ENCODE measurements at regions not wholly inside any gene's neighbourhood (a gene's known extent, or its start where the extent isn't known, plus 50 kb on each side); places are given as distances from the start of the nearest gene placed in this dataset.

DNA sequence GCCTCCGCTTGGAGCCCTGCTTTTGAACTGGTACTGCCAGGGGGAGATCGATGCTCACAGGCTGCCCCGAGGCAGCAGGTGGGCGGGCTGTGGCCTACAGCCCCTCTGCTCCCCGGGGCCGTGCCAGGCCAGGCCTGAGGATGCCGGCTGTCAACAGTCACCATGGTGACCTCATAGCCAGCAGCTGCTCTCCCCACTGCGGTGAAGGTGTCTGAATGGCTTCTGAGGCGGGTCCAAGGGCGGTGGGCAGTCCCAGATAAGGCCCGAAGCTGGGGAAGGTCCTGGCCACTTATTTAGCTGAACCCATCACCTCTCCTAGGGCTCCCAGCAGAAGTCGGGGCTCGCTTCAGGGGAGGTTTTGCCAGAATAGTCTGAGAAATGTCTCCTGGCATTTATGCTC, 179.3 kb downstream of the ARHGAP12 start:
- intact Hi-C loops (cut with DNase I) = no loop called here
- H3K4me1 ChIP-seq (ENCODE audit: control insufficient read depth in 2 of 3, insufficient read depth in 2 of 3, low read depth in 1 of 3, low read length in 3 of 3) = peaks cover 0 to 4% (median 0%) of the 10 kb centered on the region in 3 donors
- H3K9ac ChIP-seq (ENCODE audit: low read length in 3 of 3) = no peak overlapping the region
- TF ChIP-seq, protein P1, sequence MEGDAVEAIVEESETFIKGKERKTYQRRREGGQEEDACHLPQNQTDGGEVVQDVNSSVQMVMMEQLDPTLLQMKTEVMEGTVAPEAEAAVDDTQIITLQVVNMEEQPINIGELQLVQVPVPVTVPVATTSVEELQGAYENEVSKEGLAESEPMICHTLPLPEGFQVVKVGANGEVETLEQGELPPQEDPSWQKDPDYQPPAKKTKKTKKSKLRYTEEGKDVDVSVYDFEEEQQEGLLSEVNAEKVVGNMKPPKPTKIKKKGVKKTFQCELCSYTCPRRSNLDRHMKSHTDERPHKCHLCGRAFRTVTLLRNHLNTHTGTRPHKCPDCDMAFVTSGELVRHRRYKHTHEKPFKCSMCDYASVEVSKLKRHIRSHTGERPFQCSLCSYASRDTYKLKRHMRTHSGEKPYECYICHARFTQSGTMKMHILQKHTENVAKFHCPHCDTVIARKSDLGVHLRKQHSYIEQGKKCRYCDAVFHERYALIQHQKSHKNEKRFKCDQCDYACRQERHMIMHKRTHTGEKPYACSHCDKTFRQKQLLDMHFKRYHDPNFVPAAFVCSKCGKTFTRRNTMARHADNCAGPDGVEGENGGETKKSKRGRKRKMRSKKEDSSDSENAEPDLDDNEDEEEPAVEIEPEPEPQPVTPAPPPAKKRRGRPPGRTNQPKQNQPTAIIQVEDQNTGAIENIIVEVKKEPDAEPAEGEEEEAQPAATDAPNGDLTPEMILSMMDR (IDR thresholded peaks at IDR 0.05; ENCODE audit: borderline replicate concordance, extremely low read depth, insufficient read depth) = no peak
- DNase-seq (no peak), FAIRE-seq (no peak)
- no peak overlapping the region for H3K27ac ChIP-seq (ENCODE audit: low read depth in 2 of 2, low read length in 2 of 2)
- no peaks in the 10 kb centered on the region for H3K9me3 ChIP-seq (ENCODE audit: control insufficient read depth in 2 of 3, insufficient read depth in 1 of 3, low read length in 3 of 3)
- H3K36me3 ChIP-seq (ENCODE audit: control insufficient read depth in 2 of 3, insufficient read depth in 3 of 3, low read length in 3 of 3) = no peaks in the 10 kb centered on the region
- H3K4me3 ChIP-seq (ENCODE audit: low read length in 3 of 3) = no peak overlapping the region
- H3K27me3 ChIP-seq (ENCODE audit: control insufficient read depth, insufficient read depth, low read length) = no peaks in the 10 kb centered on the region

DNA sequence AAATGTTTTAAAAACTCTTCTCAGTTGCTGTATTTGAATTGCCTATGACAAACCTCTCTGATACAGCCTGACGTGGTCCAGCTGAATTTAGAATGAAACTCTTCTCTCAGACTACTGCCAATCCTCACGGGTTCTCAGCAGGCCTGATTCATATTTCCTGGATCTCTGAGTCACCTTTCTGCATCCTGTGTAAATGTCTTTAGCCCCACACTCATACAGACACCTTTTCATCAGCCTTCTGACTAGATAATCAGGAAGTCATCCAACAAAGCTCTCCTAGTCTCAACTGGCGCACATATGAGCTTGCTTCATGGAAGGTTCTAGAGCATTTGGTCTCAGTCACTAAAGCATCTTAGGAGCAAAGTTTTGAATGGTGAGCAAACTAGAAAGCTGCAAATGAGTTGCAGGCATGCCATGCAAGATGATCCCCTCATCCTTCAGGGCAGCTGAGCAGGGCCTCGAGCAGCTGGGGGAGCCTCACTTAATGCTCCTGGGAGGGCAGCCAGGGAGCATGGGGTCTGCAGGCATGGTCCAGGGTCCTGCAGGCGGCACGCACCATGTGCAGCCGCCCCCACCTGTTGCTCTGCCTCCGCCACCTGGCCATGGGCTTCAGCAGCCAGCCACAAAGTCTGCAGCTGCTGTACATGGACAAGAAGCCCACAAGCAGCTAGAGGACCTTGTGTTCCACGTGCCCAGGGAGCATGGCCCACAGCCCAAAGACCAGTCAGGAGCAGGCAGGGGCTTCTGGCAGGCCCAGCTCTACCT, 182.8 kb downstream of the ARHGAP12 start:
- H3K27me3 ChIP-seq (ENCODE audit: control insufficient read depth, insufficient read depth, low read length) = no peaks in the 10 kb centered on the region
- intact Hi-C loops (cut with DNase I) = no loop called here
- H3K4me1 ChIP-seq (ENCODE audit: control insufficient read depth in 2 of 3, insufficient read depth in 2 of 3, low read depth in 1 of 3, low read length in 3 of 3) = peaks cover 0 to 4% (median 0%) of the 10 kb centered on the region in 3 donors
- FAIRE-seq = no peak
- TF ChIP-seq, protein P1 (IDR thresholded peaks at IDR 0.05; ENCODE audit: borderline replicate concordance, extremely low read depth, insufficient read depth) = no peak
- H3K9me3 ChIP-seq (ENCODE audit: control insufficient read depth in 2 of 3, insufficient read depth in 1 of 3, low read length in 3 of 3) = no peaks in the 10 kb centered on the region
- H3K27ac ChIP-seq (ENCODE audit: low read depth in 2 of 2, low read length in 2 of 2) = no peak overlapping the region
- no peaks in the 10 kb centered on the region for H3K36me3 ChIP-seq (ENCODE audit: control insufficient read depth in 2 of 3, insufficient read depth in 3 of 3, low read length in 3 of 3)
- DNase-seq = no peak
- H3K4me3 ChIP-seq (ENCODE audit: low read length in 3 of 3) = no peak overlapping the region
- no peak overlapping the region for H3K9ac ChIP-seq (ENCODE audit: low read length in 3 of 3)

DNA sequence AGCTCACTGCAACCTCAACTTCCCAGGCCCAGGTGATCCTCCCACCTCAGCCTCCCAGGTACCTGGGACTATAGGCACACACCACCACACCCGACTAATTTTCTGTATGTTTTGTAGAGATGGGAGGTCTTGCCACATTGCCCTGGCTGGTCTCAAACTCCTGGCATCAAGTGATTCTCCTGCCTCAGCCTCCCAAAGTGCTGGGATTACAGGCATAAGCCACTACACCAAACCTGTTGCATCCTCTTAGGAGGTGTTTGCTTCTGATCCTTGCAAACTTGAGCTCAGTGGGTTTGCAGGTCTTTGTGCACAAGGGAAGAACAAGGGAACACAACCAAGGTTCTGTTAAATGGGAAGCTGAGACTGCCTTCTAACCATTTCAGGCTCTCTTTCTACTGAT, 184.6 kb downstream of the ARHGAP12 start:
- Histone ChIP-seq H3K9me3 (ENCODE audit: control insufficient read depth in 2 of 3, insufficient read depth in 1 of 3, low read length in 3 of 3) (no peaks in the 10 kb centered on the region), H3K9ac (ENCODE audit: low read length in 3 of 3) (no peak overlapping the region), H3K27ac (ENCODE audit: low read depth in 2 of 2, low read length in 2 of 2) (no peak overlapping the region), H3K4me1 (ENCODE audit: control insufficient read depth in 2 of 3, insufficient read depth in 2 of 3, low read depth in 1 of 3, low read length in 3 of 3) (no peaks in the 10 kb centered on the region), H3K4me3 (ENCODE audit: low read length in 3 of 3) (no peak overlapping the region), H3K36me3 (ENCODE audit: control insufficient read depth in 2 of 3, insufficient read depth in 3 of 3, low read length in 3 of 3) (no peaks in the 10 kb centered on the region), H3K27me3 (ENCODE audit: control insufficient read depth, insufficient read depth, low read length) (no peaks in the 10 kb centered on the region)
- no peak for FAIRE-seq
- TF ChIP-seq, protein P1 (IDR thresholded peaks at IDR 0.05; ENCODE audit: borderline replicate concordance, extremely low read depth, insufficient read depth) = no peak
- intact Hi-C loops (cut with DNase I) = no loop called here
- DNase-seq = no peak
